HCT116 (cell line): ENCODE measurements at regions not wholly inside any gene's neighbourhood (a gene's known extent, or its start where the extent isn't known, plus 50 kb on each side); places are given as distances from the start of the nearest gene placed in this dataset.

Experiments used
- ATAC-seq: fragments of 200-7000 bp; cut with Tn5 transposase; 2 replicates; pipeline ENCODE4 v1.9.1; 2020; ENCODE audit warnings: mild to moderate bottlenecking, moderate library complexity
- BruUV-seq: library from RNA; stranded (reverse); fragments of 400-500 nt; replicated peaks from 2 replicates; lab custom pipeline; 2021; lab: Mats Ljungman, UMichigan
- CTCF ChIA-PET: fragments of 300-600 bp; sonication (Branson Sonifier 250); formaldehyde crosslinking; loops from one replicate; lab custom pipeline; 2021; ENCODE audit warnings: antibody characterized with exemption; lab: Charles Lee
- POLR2A ChIA-PET: fragments of 300-600, 350-600 bp; sonication (Branson Sonifier 250); formaldehyde crosslinking; loops from one replicate; lab custom pipeline; 2021; ENCODE audit warnings: antibody characterized with exemption; lab: Charles Lee
- RAD21 ChIA-PET, 2 experiments: fragments of 300-600 bp; sonication (Branson Sonifier 250); formaldehyde crosslinking; loops; one replicate each; lab custom pipeline; 2023; ENCODE audit warnings: low total read pairs in 2 of 2; ENCODE audit not compliant: uncharacterized antibody in 2 of 2, unreplicated experiment in 2 of 2, low non-redundant PET in 1 of 2; lab: Charles Lee
- DNase-seq: peaks from one replicate; pipeline ENCODE4 v3.0.0-alpha.2; 2010; ENCODE audit warnings: low read depth, low spot score
- H2AFZ ChIP-seq: fragments of 200-600 bp; shearing (Covaris generic), sonication (generic); 2 replicates; pipeline ENCODE4 v1.6.1; 2017; ENCODE audit warnings: low read depth, mixed run types, mixed read lengths, antibody characterized with exemption, low read length; ENCODE audit not compliant: poor library complexity, severe bottlenecking
- H3K27ac ChIP-seq: 2 replicates; pipeline ENCODE4 v1.5.1; 2012; ENCODE audit warnings: low read depth, low read length
- H3K27me3 ChIP-seq: fragments of 200-600 bp; sonication (generic); 2 replicates; pipeline ENCODE4 v1.6.1; 2016; ENCODE audit warnings: mixed run types, low read length, mixed read lengths; ENCODE audit not compliant: insufficient read depth
- H3K36me3 ChIP-seq, 2 experiments: fragments of 200-500 bp in 1 of 2; fragments of 200-600 bp in 1 of 2; sonication (Bioruptor generic) in 1 of 2; sonication (generic) in 1 of 2; 2 replicates each; pipeline versions ENCODE4 v1.5.1 to v1.6.1; 2014 to 2016; ENCODE audit warnings: low read length in 2 of 2, inconsistent platforms in 1 of 2, mixed read lengths in 1 of 2, mixed run types in 1 of 2; ENCODE audit not compliant: insufficient read depth in 2 of 2, control insufficient read depth in 1 of 2
- H3K4me1 ChIP-seq, 2 experiments: fragments of 200-600 bp in 1 of 2; sonication (generic) in 1 of 2; 2 replicates each; pipeline versions ENCODE4 v1.5.1 to v1.6.1; 2012 to 2017; ENCODE audit warnings: low read length in 2 of 2, inconsistent platforms in 1 of 2, mild to moderate bottlenecking in 1 of 2, mixed read lengths in 1 of 2, mixed run types in 1 of 2, moderate library complexity in 1 of 2; ENCODE audit not compliant: insufficient read depth in 2 of 2, control insufficient read depth in 1 of 2
- H3K4me2 ChIP-seq: fragments of 200-600 bp; sonication (generic); 2 replicates; pipeline ENCODE4 v1.6.1; 2017; ENCODE audit warnings: mixed run types, low read length, mixed read lengths
- H3K4me3 ChIP-seq, 2 experiments: fragments of 200-600 bp in 1 of 2; sonication (generic) in 1 of 2; replicated peaks in 1 of 2; 2 replicates each; pipeline ENCODE4 v1.5.1; 2011 to 2016; ENCODE audit warnings: low read length in 2 of 2, control low read depth in 1 of 2, low read depth in 1 of 2, mild to moderate bottlenecking in 1 of 2, mixed read lengths in 1 of 2, mixed run types in 1 of 2
- H3K79me2 ChIP-seq: fragments of 200-600 bp; sonication (generic); 2 replicates; pipeline ENCODE4 v1.6.1; 2017; ENCODE audit warnings: mild to moderate bottlenecking, mixed run types, low read length, moderate library complexity, mixed read lengths; ENCODE audit not compliant: insufficient read depth
- H3K9ac ChIP-seq: fragments of 200-600 bp; sonication (generic); 2 replicates; pipeline ENCODE4 v1.6.1; 2016; ENCODE audit warnings: low read length, mixed read lengths
- H3K9me2 ChIP-seq: fragments of 200-600 bp; sonication (generic), shearing (Covaris generic); 2 replicates; pipeline ENCODE4 v1.6.1; 2017; ENCODE audit warnings: mixed run types, mild to moderate bottlenecking, moderate library complexity; ENCODE audit not compliant: insufficient read depth
- H3K9me3 ChIP-seq, 2 experiments: fragments of 200-500 bp in 1 of 2; fragments of 200-600 bp in 1 of 2; sonication (Bioruptor generic) in 1 of 2; sonication (generic) in 1 of 2; 2 replicates each; pipeline ENCODE4 v1.6.1; 2014 to 2017; ENCODE audit warnings: low read length in 2 of 2, mixed read lengths in 2 of 2, inconsistent platforms in 1 of 2, low read depth in 1 of 2, mild to moderate bottlenecking in 1 of 2, mixed run types in 1 of 2, moderate library complexity in 1 of 2; ENCODE audit not compliant: control insufficient read depth in 1 of 2, insufficient read depth in 1 of 2
- H4K20me1 ChIP-seq: fragments of 200-600 bp; sonication (generic), shearing (Covaris generic); 2 replicates; pipeline ENCODE4 v1.6.1; 2017; ENCODE audit warnings: mixed run types, mild to moderate bottlenecking, moderate library complexity; ENCODE audit not compliant: insufficient read depth
- CBX3 ChIP-seq: IDR thresholded peaks from 2 replicates; pipeline ENCODE4 v1.6.1; 2012; ENCODE audit warnings: low read depth
- EGR1 ChIP-seq: IDR thresholded peaks from 2 replicates; pipeline ENCODE4 v1.6.1; 2012; ENCODE audit warnings: low read depth
- ELF1 ChIP-seq: IDR thresholded peaks from 2 replicates; pipeline ENCODE4 v1.6.1; 2012; ENCODE audit warnings: low read depth, borderline replicate concordance
- JUND ChIP-seq: IDR thresholded peaks from 2 replicates; pipeline ENCODE4 v1.6.1; 2012
- POLR2AphosphoS5 ChIP-seq: IDR thresholded peaks from 2 replicates; pipeline ENCODE4 v1.6.1; 2011; ENCODE audit warnings: mild to moderate bottlenecking, low read depth, low read length, moderate library complexity
- SP1 ChIP-seq: IDR thresholded peaks from 2 replicates; pipeline ENCODE4 v1.6.1; 2012; ENCODE audit warnings: low read depth
- SRF ChIP-seq: IDR thresholded peaks from 2 replicates; pipeline ENCODE4 v1.6.1; 2012; ENCODE audit warnings: low read depth
- ZFX ChIP-seq: fragments of 450-650 bp; IDR thresholded peaks from 2 replicates; pipeline ENCODE4 v1.6.1; 2017
- intact Hi-C: fragments of 100-400 bp; cut with micrococcal nuclease; formaldehyde crosslinking; loops from 2 replicates; pipeline ENCODE4 v1.10.0; 2022
- TF ChIP-seq, protein P1 (sequence below): IDR thresholded peaks from 2 replicates; pipeline ENCODE4 v1.6.1; 2012; ENCODE audit warnings: low read depth
- TF ChIP-seq, protein P2 (sequence below): IDR thresholded peaks from 2 replicates; pipeline ENCODE4 v1.6.1; 2011; ENCODE audit warnings: mild to moderate bottlenecking, low read length, moderate library complexity; ENCODE audit not compliant: insufficient replicate concordance; ENCODE audit errors: extremely low read depth

DNA sequence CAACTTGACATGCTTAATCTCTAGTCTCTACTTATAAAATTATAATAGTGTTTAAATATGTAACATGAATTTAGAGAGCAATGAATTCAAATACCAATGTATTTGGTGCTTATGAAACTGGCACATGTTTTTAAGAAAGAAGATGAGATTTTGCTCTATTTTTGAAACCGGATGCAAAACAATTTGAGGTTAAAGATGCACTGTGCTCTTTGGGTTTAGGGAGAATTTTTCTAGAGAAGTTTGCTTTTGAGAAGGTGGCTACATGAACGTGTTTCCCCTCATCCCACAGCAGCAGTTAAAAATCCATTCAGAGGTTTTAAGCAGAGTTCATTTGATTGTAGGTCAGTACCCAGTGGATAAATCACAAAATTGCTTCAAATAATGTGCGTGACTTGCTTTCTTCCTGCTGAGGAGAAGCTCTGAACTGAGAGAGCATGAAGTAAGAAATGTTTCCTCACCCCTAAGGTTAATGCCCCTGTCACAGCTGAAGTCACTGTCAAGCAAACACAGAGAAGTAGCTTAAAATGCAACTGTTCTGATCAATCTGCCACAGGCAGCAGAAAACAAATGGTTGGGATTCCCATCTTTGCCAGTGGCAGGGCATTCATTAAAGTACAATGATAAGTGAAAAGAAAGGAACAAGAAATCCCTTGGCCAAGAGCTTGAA, 241.9 kb upstream of the SYT1 start:
- H3K27me3 ChIP-seq, result no peaks in the 10 kb centered on the region
- ChIA-PET RAD21 (no interaction called here), POLR2A (no interaction called here), CTCF (no interaction called here)
- no peak overlapping the region for H3K9ac ChIP-seq
- H3K9me3 ChIP-seq, result no peaks in the 10 kb centered on the region
- no peaks in the 10 kb centered on the region for H3K36me3 ChIP-seq
- H3K27ac ChIP-seq, result no peak overlapping the region
- H3K4me3 ChIP-seq, result no peak overlapping the region
- H3K79me2 ChIP-seq, result no peaks in the 10 kb centered on the region
- intact Hi-C loops, result no loop called here
- peak overlapping the region; percentile 65 for H2AFZ ChIP-seq
- no peaks in the 10 kb centered on the region for H3K9me2 ChIP-seq
- ATAC-seq, result no peak
- no peak for DNase-seq
- no peaks in the 10 kb centered on the region for H4K20me1 ChIP-seq
- H3K4me1 ChIP-seq, result no peaks in the 10 kb centered on the region
- no peak for TF ChIP-seq ELF1
- no peak for TF ChIP-seq ZFX
- TF ChIP-seq, protein P1, sequence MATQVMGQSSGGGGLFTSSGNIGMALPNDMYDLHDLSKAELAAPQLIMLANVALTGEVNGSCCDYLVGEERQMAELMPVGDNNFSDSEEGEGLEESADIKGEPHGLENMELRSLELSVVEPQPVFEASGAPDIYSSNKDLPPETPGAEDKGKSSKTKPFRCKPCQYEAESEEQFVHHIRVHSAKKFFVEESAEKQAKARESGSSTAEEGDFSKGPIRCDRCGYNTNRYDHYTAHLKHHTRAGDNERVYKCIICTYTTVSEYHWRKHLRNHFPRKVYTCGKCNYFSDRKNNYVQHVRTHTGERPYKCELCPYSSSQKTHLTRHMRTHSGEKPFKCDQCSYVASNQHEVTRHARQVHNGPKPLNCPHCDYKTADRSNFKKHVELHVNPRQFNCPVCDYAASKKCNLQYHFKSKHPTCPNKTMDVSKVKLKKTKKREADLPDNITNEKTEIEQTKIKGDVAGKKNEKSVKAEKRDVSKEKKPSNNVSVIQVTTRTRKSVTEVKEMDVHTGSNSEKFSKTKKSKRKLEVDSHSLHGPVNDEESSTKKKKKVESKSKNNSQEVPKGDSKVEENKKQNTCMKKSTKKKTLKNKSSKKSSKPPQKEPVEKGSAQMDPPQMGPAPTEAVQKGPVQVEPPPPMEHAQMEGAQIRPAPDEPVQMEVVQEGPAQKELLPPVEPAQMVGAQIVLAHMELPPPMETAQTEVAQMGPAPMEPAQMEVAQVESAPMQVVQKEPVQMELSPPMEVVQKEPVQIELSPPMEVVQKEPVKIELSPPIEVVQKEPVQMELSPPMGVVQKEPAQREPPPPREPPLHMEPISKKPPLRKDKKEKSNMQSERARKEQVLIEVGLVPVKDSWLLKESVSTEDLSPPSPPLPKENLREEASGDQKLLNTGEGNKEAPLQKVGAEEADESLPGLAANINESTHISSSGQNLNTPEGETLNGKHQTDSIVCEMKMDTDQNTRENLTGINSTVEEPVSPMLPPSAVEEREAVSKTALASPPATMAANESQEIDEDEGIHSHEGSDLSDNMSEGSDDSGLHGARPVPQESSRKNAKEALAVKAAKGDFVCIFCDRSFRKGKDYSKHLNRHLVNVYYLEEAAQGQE, result no peak
- no peak for TF ChIP-seq SRF
- BruUV-seq, result no TSS peak
- H3K4me2 ChIP-seq, result no peak overlapping the region

DNA sequence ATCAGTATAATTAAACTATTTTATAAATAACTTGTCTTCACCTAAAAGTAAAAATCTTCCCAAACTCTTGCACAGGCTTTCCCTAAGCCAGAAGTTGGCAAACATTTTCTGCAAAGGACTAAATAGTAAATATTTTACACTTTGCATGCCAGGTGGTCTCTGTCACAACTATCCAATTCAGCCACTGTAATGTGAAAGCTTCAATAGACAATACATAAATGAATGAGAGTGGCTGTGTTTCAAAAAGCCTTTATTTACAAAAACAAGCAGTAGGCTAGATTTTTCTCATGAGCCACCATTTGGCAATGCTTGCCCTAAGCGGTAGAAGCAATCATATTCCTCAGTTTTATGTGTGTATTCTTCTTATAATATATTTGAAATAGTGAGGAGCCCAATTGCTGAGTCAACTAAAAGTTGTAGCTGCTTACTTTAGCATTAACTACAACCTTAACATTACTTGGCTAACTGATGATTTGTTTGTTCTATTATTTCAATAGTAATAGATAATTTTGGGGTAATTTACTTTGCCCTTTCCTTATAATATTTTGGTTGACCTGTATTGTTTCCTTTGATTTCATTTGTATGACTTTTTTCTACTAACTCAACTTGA, 236.0 kb upstream of the SYT1 start:
- no peak overlapping the region for H3K9ac ChIP-seq
- H3K9me2 ChIP-seq, result no peaks in the 10 kb centered on the region
- intact Hi-C loops, result no loop called here
- H4K20me1 ChIP-seq, result no peaks in the 10 kb centered on the region
- ChIA-PET CTCF (no interaction called here), POLR2A (no interaction called here), RAD21 (no interaction called here)
- no peak overlapping the region for H3K27ac ChIP-seq
- H3K4me2 ChIP-seq, result no peak overlapping the region
- ATAC-seq (no peak), DNase-seq (no peak)
- H3K4me3 ChIP-seq, result no peak overlapping the region
- H3K36me3 ChIP-seq, result no peaks in the 10 kb centered on the region
- BruUV-seq, result no TSS peak
- no peaks in the 10 kb centered on the region for H3K4me1 ChIP-seq
- H2AFZ ChIP-seq, result no peak overlapping the region
- no peaks in the 10 kb centered on the region for H3K79me2 ChIP-seq
- H3K27me3 ChIP-seq, result no peaks in the 10 kb centered on the region
- H3K9me3 ChIP-seq, result no peaks in the 10 kb centered on the region
- TF ChIP-seq EGR1 (no peak), POLR2AphosphoS5 (no peak), SRF (no peak), SP1 (no peak), CBX3 (no peak), JUND (no peak)
- TF ChIP-seq, protein P1, result no peak
- TF ChIP-seq, protein P2, sequence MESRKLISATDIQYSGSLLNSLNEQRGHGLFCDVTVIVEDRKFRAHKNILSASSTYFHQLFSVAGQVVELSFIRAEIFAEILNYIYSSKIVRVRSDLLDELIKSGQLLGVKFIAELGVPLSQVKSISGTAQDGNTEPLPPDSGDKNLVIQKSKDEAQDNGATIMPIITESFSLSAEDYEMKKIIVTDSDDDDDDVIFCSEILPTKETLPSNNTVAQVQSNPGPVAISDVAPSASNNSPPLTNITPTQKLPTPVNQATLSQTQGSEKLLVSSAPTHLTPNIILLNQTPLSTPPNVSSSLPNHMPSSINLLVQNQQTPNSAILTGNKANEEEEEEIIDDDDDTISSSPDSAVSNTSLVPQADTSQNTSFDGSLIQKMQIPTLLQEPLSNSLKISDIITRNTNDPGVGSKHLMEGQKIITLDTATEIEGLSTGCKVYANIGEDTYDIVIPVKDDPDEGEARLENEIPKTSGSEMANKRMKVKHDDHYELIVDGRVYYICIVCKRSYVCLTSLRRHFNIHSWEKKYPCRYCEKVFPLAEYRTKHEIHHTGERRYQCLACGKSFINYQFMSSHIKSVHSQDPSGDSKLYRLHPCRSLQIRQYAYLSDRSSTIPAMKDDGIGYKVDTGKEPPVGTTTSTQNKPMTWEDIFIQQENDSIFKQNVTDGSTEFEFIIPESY, result no peak
